Right atrium auricular region (tissue), 2 donors: ENCODE measurements at regions not wholly inside any gene's neighbourhood (a gene's known extent, or its start where the extent isn't known, plus 50 kb on each side); places are given as distances from the start of the nearest gene placed in this dataset.
A peak's percentile ranks its signal among the peaks of the same experiment; 100 is the strongest.

Source experiments
- DNase-seq: peaks from one replicate; pipeline ENCODE4 v3.0.0-alpha.2; 2019; ENCODE audit warnings: low spot score
- H3K27ac ChIP-seq, 2 donors: fragments of 200-600 bp; sonication (generic); 1 replicate in 1 of 2; 2 replicates in 1 of 2; pipeline ENCODE4 v1.5.1; 2016 to 2019
- H3K27me3 ChIP-seq, 2 donors: fragments of 200-600 bp; sonication (generic); one replicate each; pipeline versions ENCODE4 v1.5.1 to v1.6.0; 2017 to 2019
- H3K36me3 ChIP-seq: fragments of 200-600 bp; sonication (generic); one replicate; pipeline ENCODE4 v1.5.1; 2016
- H3K4me1 ChIP-seq, 2 donors: fragments of 200-600 bp; sonication (generic); one replicate each; pipeline versions ENCODE4 v1.5.1 to v1.6.0; 2017 to 2019
- H3K4me3 ChIP-seq, 2 donors: fragments of 200-600 bp; sonication (generic); 1 replicate in 1 of 2; 2 replicates in 1 of 2; pipeline ENCODE4 v1.5.1; 2017 to 2019; ENCODE audit warnings: mild to moderate bottlenecking in 1 of 2, moderate library complexity in 1 of 2
- H3K9me3 ChIP-seq, 2 donors: fragments of 200-600 bp; sonication (generic); one replicate each; pipeline ENCODE4 v1.5.1; 2019
- TF ChIP-seq, protein P1 (sequence below), 2 donors: fragments of 200-600 bp; sonication (generic); IDR thresholded peaks; one replicate each; pipeline ENCODE4 v1.5.1; 2019; ENCODE audit warnings: antibody characterized with exemption in 2 of 2

DNA sequence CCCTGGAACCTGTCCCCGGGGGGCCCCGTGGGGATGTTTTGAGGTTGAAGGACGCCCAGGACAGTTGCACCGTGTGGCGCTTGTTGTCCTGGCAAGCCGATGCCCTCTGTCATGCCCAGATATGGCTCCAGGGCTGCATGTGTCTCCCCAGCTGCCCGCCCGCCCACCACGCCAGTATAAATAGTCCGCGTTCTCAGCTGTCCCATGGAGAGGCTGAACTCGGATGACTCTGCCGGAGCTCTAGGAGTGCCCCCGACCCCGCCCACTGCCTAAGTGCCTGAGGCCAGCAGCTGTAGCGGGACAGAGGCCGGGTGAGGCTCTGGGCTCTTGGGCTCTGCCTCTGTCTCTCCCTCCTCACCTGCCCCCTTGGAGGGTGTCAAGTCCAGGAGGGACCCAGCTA lies 83.0 kb upstream of the GATA5 start:
- Histone ChIP-seq H3K9me3 (no peaks in the 10 kb centered on the region), H3K4me3 (peak overlapping the region in 1 of 2 donors; percentile 10), H3K4me1 (peaks cover 0 to 79% of the 10 kb centered on the region in 2 donors), H3K27ac (peak overlapping the region; percentile 91 to 92), H3K27me3 (no peaks in the 10 kb centered on the region), H3K36me3 (peaks cover 45% of the 10 kb centered on the region)
- TF ChIP-seq, protein P1, sequence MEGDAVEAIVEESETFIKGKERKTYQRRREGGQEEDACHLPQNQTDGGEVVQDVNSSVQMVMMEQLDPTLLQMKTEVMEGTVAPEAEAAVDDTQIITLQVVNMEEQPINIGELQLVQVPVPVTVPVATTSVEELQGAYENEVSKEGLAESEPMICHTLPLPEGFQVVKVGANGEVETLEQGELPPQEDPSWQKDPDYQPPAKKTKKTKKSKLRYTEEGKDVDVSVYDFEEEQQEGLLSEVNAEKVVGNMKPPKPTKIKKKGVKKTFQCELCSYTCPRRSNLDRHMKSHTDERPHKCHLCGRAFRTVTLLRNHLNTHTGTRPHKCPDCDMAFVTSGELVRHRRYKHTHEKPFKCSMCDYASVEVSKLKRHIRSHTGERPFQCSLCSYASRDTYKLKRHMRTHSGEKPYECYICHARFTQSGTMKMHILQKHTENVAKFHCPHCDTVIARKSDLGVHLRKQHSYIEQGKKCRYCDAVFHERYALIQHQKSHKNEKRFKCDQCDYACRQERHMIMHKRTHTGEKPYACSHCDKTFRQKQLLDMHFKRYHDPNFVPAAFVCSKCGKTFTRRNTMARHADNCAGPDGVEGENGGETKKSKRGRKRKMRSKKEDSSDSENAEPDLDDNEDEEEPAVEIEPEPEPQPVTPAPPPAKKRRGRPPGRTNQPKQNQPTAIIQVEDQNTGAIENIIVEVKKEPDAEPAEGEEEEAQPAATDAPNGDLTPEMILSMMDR (IDR thresholded peaks at IDR 0.05) = no peak
- peak; percentile 74 for DNase-seq

GRCh38 chr20:62560162-62560561 lies 82.1 kb upstream of the SLCO4A1 start:
- peaks cover 0 to 82% of the 10 kb centered on the region in 2 donors for H3K4me1 ChIP-seq
- no peak overlapping the region for H3K4me3 ChIP-seq
- TF ChIP-seq, protein P1 (IDR thresholded peaks at IDR 0.05) = no peak
- H3K27me3 ChIP-seq = no peaks in the 10 kb centered on the region
- H3K27ac ChIP-seq = peak overlapping the region; percentile 91 to 92
- H3K36me3 ChIP-seq = peaks cover 45% of the 10 kb centered on the region
- H3K9me3 ChIP-seq = no peaks in the 10 kb centered on the region
- no peak for DNase-seq

DNA sequence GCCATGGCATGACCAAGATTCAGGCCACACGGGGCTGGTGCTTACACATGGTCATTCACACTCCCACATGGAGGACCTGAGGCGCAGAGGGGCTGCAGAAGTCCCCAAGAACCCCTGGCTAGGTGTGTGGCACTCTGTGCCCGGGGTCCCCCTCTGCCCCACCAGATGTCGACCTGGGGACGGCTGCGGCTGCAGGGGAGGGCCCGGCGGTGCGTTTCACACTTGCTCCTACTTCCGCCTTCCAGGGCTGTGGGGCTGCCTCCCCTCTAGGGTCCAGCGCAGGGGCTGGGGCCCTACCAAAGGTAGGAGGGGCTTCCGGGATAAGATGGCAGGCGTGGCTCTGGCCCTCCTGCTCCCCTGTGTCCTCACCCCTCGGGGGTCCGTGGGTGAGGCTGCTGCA lies 81.1 kb upstream of the SLCO4A1 start:
- Histone ChIP-seq H3K36me3 (peaks cover 45% of the 10 kb centered on the region), H3K4me3 (no peak overlapping the region), H3K4me1 (peaks cover 0 to 80% of the 10 kb centered on the region in 2 donors), H3K27ac (peak overlapping the region; percentile 91 to 92), H3K27me3 (no peaks in the 10 kb centered on the region), H3K9me3 (no peaks in the 10 kb centered on the region)
- TF ChIP-seq, protein P1 (IDR thresholded peaks at IDR 0.05) = no peak
- no peak for DNase-seq

DNA sequence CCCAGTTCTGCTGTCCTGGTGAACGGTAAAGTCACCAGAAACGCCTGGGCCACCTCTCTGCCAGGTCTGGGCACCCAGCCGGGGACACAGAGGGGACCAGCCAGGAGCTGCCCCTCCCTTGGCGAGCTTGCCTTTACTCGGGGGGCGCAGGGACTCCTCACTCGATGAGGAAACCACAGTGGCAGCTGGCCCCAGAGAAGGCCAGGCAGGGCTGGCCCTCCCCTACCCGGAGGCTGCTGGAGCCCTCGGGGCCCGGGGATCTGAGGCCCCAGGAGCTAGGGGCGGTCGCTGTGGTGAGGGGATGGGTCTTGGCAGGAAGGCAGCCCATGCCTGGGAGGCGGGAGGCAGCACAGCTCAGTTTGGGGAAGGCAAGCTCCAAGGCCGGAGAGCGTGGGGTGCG lies 80.4 kb upstream of the SLCO4A1 start:
- H3K4me1 ChIP-seq = peaks cover 0 to 73% of the 10 kb centered on the region in 2 donors
- TF ChIP-seq, protein P1 (IDR thresholded peaks at IDR 0.05) = no peak
- no peak overlapping the region for H3K4me3 ChIP-seq
- H3K9me3 ChIP-seq = no peaks in the 10 kb centered on the region
- H3K27ac ChIP-seq = peak overlapping the region; percentile 91 to 92
- peaks cover 45% of the 10 kb centered on the region for H3K36me3 ChIP-seq
- DNase-seq = no peak
- no peaks in the 10 kb centered on the region for H3K27me3 ChIP-seq

GRCh38 chr20:62562831-62563230 lies 79.5 kb upstream of the SLCO4A1 start:
- DNase-seq = no peak
- Histone ChIP-seq H3K27ac (peak overlapping the region; percentile 91 to 92), H3K27me3 (no peaks in the 10 kb centered on the region), H3K4me3 (no peak overlapping the region), H3K4me1 (peaks cover 0 to 65% of the 10 kb centered on the region in 2 donors), H3K36me3 (peaks cover 41% of the 10 kb centered on the region), H3K9me3 (no peaks in the 10 kb centered on the region)
- TF ChIP-seq, protein P1 (IDR thresholded peaks at IDR 0.05) = no peak

GRCh38 chr20:62563561-62563960 lies 78.7 kb upstream of the SLCO4A1 start:
- TF ChIP-seq, protein P1 (IDR thresholded peaks at IDR 0.05) = no peak
- Histone ChIP-seq H3K9me3 (no peaks in the 10 kb centered on the region), H3K4me1 (peaks cover 0 to 60% of the 10 kb centered on the region in 2 donors), H3K4me3 (no peak overlapping the region), H3K27me3 (no peaks in the 10 kb centered on the region), H3K27ac (peak overlapping the region; percentile 91 to 92), H3K36me3 (peaks cover 41% of the 10 kb centered on the region)
- DNase-seq = no peak
